ENCODE measurements at regions not wholly inside any gene's neighbourhood (a gene's known extent, or its start where the extent isn't known, plus 50 kb on each side); places are given as distances from the start of the nearest gene placed in this dataset.

GRCh38 chrX:19190902-19191301 is 68.6 kb upstream of the ADGRG2 start:
- no peak for ATAC-seq
- peaks cover 15% of the 10 kb centered on the region for H3K4me1 Mint-ChIP-seq
- no peak for TF ChIP-seq EZH2phosphoT487 (IDR thresholded peaks at IDR 0.05; ENCODE audit: unreplicated experiment)
- no peak for TF ChIP-seq EZH2 (IDR thresholded peaks at IDR 0.05; ENCODE audit: low read depth, unreplicated experiment)
- TF ChIP-seq JUNB (IDR thresholded peaks at IDR 0.05; ENCODE audit: unreplicated experiment) = no peak
- TF ChIP-seq NANOG (IDR thresholded peaks at IDR 0.05; ENCODE audit: borderline replicate concordance) = no peak
- TF ChIP-seq REST (IDR thresholded peaks at IDR 0.05; ENCODE audit: unreplicated experiment) = no peak
- no peak for TF ChIP-seq STAT1 (IDR thresholded peaks at IDR 0.05; ENCODE audit: unreplicated experiment)
- H3K36me3 Mint-ChIP-seq (ENCODE audit: low read depth) = peaks cover 6% of the 10 kb centered on the region; the same call in 1 of the 3 replicates
- Histone ChIP-seq H3K27ac (ENCODE audit: low read depth) (no peak overlapping the region), H2AFZ (no peak overlapping the region), H3K79me2 (replicated peaks; ENCODE audit: insufficient read depth) (no peaks in the 10 kb centered on the region), H3F3A (replicated peaks; ENCODE audit: low read depth) (no peaks in the 10 kb centered on the region), H3K9me2 (ENCODE audit: insufficient read depth) (no peaks in the 10 kb centered on the region), H4K20me1 (replicated peaks; ENCODE audit: insufficient read depth) (no peaks in the 10 kb centered on the region), H3K4me3 (no peak overlapping the region), H3K4me1 (ENCODE audit: insufficient read depth) (peaks cover 9% of the 10 kb centered on the region; the same call in 1 of the 2 replicates), H3K36me3 (ENCODE audit: insufficient read depth) (no peaks in the 10 kb centered on the region), H3K27me3 (ENCODE audit: insufficient read depth) (no peaks in the 10 kb centered on the region), H3K4me2 (no peak overlapping the region)
- no peak for DNase-seq (ENCODE audit: low spot score)
- H3K27ac Mint-ChIP-seq = no peak overlapping the region
- H3K4me3 Mint-ChIP-seq = no peak overlapping the region
- H3K27me3 Mint-ChIP-seq (ENCODE audit: insufficient read depth, low read depth, poor library complexity) = peaks cover 1% of the 10 kb centered on the region
- H3K9me3 Mint-ChIP-seq = peaks cover 5% of the 10 kb centered on the region; the same call in 2 of the 3 replicates

- Histone ChIP-seq H3F3A (replicated peaks; ENCODE audit: low read depth) (no peaks in the 10 kb centered on the region), H3K36me3 (ENCODE audit: insufficient read depth) (no peaks in the 10 kb centered on the region), H3K4me3 (no peak overlapping the region), H3K4me2 (no peak overlapping the region), H3K27me3 (ENCODE audit: insufficient read depth) (no peaks in the 10 kb centered on the region), H3K4me1 (ENCODE audit: insufficient read depth) (peaks cover 6% of the 10 kb centered on the region; the same call in 1 of the 2 replicates), H4K20me1 (replicated peaks; ENCODE audit: insufficient read depth) (no peaks in the 10 kb centered on the region), H3K79me2 (replicated peaks; ENCODE audit: insufficient read depth) (no peaks in the 10 kb centered on the region), H2AFZ (no peak overlapping the region), H3K27ac (ENCODE audit: low read depth) (no peak overlapping the region), H3K9me2 (ENCODE audit: insufficient read depth) (no peaks in the 10 kb centered on the region)
- ATAC-seq (peak; percentile 59), DNase-seq (ENCODE audit: low spot score) (peak; percentile 42)
- H3K4me3 Mint-ChIP-seq = no peak overlapping the region
- H3K27ac Mint-ChIP-seq = no peak overlapping the region
- peaks cover 5% of the 10 kb centered on the region; the same call in 2 of the 3 replicates for H3K9me3 Mint-ChIP-seq
- TF ChIP-seq EZH2phosphoT487 (IDR thresholded peaks at IDR 0.05; ENCODE audit: unreplicated experiment) (no peak), POLR2AphosphoS5 (IDR thresholded peaks at IDR 0.05; ENCODE audit: low read depth) (no peak), REST (IDR thresholded peaks at IDR 0.05; ENCODE audit: unreplicated experiment) (no peak), ZNF331 (CRISPR knock-in tag; IDR thresholded peaks at IDR 0.05; ENCODE audit: low read depth) (no peak), CTCF (conservative IDR thresholded peaks at IDR 0.05; ENCODE audit: low read depth in 2 of 2) (peak; percentile 15 to 51; a peak in 2 of 4 replicates), NANOG (IDR thresholded peaks at IDR 0.05; ENCODE audit: borderline replicate concordance) (no peak), CREB1 (CRISPR knock-in tag; IDR thresholded peaks at IDR 0.05; ENCODE audit: low read depth) (no peak), STAT1 (IDR thresholded peaks at IDR 0.05; ENCODE audit: unreplicated experiment) (no peak)
- peaks cover 8% of the 10 kb centered on the region for H3K4me1 Mint-ChIP-seq
- peaks cover 1% of the 10 kb centered on the region for H3K27me3 Mint-ChIP-seq (ENCODE audit: insufficient read depth, low read depth, poor library complexity)
- H3K36me3 Mint-ChIP-seq (ENCODE audit: low read depth) = peaks cover 6% of the 10 kb centered on the region; the same call in 1 of the 3 replicates
These were observed 71.3 kb upstream of the ADGRG2 start for GRCh38 chrX:19193565-19193964.

Data from GM23338 (cell line).